GM18511 (cell line): ENCODE measurements at regions not wholly inside any gene's neighbourhood (a gene's known extent, or its start where the extent isn't known, plus 50 kb on each side); places are given as distances from the start of the nearest gene placed in this dataset.

Source experiments
- ATAC-seq: cut with Tn5 transposase; IDR thresholded peaks from one replicate; pipeline ENCODE4 v1.9.1; 2021; ENCODE audit warnings: mild to moderate bottlenecking, moderate library complexity; ENCODE audit not compliant: unreplicated experiment

DNA sequence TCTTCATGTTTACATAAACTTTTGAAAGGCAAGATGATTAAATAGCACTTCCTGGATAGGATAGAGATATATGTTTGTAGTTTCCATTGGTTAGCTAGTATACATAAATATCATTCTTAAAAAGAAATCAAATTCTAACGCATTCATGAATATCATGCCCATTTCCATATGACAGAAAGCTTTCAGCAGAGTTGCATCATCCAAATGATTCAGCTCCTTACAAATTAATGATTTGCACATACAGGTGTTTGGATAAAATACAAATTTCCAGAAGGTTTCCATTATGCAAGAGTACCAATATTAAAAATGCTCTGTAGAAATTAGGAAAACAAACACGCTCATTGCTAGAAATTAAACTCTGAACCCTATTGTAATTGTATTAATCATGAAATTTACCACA is 264.4 kb downstream of the FOXG1 start:
- no peak for ATAC-seq

DNA sequence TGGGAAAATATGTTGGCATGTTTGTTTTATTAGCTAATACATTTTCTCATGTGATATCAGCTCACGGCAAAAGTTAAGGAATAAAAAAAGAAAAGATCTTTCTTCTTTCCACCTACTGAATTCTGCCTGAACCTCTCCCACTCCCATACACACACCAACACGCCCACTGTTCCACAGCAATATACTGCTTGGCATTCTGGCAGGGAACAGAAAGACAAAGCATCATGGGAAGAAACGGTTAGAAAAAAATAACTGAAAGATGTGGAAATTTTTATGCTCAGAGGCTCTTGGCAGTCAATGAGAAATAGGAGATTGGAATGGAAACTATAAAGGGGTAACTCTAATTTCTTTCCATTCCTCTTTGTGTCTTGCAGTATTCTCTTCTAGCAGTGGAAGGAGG is 268.5 kb downstream of the FOXG1 start:
- no peak for ATAC-seq

GRCh38 chr14:29037411-29037810 is 270.8 kb downstream of the FOXG1 start:
- no peak for ATAC-seq

DNA sequence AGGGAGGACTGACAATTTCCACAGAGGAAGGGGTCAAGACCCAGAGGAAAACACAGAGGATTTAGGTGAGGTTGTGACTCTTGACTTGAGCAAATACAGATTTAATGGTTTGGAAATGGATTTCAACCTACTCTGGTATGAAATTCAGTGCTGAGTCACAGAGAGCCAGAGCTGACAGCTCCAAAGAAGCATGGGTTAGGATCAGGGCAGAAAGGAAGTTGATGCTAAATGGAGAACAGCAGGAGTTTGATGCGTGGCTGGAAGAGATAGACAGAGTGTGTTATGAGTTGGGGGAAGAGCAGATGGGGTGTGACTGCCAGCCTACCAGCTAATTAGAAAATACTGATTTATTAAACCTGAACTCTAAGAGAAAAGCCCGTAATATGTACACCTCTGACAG is 272.6 kb downstream of the FOXG1 start:
- ATAC-seq = no peak

- ATAC-seq = no peak
These were observed 276.0 kb downstream of the FOXG1 start for GRCh38 chr14:29042551-29042950.

DNA sequence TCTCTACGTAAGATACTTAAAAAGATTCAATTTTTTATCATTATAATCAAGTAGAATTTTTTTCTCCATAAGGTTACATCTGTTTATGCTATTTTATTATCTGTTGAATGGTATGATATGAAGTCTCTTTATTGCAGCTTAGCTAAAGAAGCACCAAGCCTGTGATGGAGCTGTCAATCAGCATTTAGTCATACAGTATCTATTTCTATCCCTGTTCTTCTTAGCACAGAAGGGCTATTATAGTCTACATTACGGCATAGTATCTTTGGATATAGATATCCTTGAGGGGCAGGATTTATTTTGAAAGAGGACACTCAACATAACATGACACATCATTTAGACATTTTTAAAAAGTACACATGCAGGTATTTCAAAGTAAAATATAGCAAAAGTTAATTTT is 277.1 kb downstream of the FOXG1 start:
- no peak for ATAC-seq

- no peak for ATAC-seq
These were observed 278.6 kb downstream of the FOXG1 start for GRCh38 chr14:29045237-29045636.

DNA sequence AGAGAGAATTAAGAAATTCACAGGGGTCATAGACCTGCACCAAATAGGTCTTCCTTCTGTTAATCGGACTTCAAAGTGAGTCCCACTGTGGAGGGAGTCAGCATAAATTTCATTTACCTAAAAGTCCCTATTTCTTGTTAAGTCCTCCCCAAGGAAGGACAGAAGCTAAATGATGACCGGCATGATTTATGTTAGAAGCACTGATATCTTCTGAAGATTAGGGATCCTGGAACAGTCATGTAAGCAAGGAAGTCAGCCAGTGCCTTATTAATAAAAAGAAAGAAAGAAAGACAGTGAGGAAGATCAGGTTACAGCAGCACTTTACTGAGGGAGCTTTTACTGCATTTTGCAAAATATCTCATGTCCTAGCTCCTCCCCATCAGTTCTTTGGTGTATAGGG is 287.5 kb downstream of the FOXG1 start:
- ATAC-seq = no peak

- no peak for ATAC-seq
These were observed 289.5 kb downstream of the FOXG1 start for GRCh38 chr14:29056041-29056566.

DNA sequence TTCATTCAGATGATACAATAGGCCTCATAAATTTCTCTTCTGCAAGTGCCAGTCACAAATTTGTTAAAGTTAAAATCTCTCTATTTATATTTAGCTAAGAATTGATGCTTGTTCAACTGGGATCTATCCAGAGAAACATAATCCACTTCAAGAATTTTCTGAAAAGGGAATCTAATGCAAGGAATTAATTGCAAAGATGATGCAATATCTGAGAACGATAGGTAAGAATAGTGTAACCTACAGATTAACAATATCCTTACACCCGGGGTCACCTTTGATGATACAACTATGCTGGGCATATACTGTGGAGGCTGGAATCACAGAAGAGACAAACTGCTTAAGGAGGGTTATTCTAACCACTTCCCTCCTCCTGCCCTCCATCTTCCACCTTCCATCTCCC is 295.1 kb downstream of the FOXG1 start:
- ATAC-seq = no peak

DNA sequence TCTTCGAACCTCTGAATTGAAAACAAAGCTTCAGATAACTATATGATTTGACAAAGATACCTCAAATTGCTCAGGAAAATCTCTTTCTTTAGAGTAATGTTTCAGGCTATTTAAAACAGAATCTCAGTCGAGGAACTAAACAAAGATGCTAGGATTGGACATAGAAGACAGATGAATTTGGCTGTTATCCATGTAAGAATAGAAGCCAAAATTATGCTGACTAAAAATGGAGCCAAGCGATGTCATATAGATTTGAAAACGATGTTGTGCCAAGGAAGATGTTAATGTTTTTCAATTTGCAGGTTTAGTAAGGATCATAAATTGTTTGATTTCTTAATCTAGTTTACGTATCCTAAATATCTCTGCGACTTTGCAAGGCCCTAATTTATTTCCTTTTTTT is 295.9 kb downstream of the FOXG1 start:
- no peak for ATAC-seq

- ATAC-seq = no peak
These were observed 296.4 kb downstream of the FOXG1 start for GRCh38 chr14:29062976-29063375.

GRCh38 chr14:29064305-29064900 is 297.8 kb downstream of the FOXG1 start:
- no peak for ATAC-seq

GRCh38 chr14:29069228-29069627 is 302.6 kb downstream of the FOXG1 start:
- no peak for ATAC-seq

- ATAC-seq = no peak
These were observed 309.2 kb downstream of the FOXG1 start for GRCh38 chr14:29075761-29076160.

DNA sequence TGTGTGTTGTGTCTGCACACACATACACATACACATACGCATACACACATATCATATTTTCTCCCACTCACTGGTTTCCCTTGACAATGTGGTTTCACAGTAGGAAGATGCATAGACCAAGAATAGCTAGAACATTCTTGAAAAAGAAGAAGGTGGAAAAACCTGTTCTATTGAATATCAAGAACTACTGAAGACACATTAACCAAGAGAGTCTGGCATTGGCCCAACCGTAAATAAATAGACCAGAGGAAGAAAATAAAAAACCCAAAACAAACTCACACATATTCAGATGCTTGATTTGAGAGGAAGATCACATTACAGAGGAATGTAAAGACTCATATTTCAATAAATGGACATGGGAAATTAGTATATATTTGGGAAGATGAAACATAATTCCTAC is 311.3 kb downstream of the FOXG1 start:
- no peak for ATAC-seq

DNA sequence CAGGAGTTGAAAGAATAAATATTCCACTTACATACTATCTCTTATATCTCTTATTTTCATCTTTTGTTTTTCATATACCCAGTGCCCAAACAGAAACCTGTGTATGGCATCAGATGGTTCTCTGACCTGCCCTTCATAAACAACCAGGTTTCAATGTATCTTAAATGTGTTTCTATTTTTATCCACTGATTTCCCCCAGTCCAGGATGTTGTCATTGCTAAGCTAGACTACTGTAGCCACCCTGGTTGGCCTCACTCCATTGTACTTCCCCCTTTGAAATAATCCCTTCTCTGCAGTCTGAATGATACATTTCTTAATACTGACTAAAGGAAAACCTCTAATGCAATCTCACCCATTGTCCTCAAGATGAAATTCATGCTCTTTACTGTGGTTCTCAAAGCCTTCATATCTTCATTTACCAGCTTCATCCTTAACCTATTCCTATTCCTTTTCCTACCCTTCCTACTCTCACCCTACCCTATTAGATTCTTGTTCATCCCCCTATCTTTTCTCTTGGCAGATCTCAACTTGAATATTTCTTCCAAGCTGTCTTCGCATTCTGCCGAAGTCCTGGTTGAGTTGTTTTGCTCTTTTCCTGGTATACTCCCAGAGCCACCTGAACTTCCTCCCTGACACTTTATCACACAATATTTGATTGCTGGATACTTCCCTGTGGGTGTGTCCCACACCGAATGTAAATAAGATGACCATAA is 312.4 kb downstream of the FOXG1 start:
- no peak for ATAC-seq

DNA sequence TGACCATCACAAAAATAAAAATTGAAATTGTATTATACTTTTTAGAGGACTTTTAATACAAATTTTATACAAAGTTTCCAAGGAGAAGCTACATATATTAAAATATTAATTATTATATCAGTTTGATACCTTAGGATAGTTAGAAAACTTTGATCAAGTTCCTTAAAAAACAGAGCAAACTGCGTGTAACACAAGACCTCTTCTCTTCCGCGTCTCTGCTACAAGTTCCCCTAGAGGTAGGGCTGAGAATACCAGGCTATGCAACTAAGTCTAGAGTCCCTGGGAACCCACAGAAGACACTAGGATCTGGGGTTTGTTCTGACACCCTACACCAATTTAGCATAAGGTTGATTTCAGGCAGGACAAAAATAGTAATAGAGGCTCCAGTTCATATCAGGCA is 319.0 kb downstream of the FOXG1 start:
- ATAC-seq = peak; percentile 59

GRCh38 chr14:29089849-29090248 is 323.3 kb downstream of the FOXG1 start:
- ATAC-seq = no peak

DNA sequence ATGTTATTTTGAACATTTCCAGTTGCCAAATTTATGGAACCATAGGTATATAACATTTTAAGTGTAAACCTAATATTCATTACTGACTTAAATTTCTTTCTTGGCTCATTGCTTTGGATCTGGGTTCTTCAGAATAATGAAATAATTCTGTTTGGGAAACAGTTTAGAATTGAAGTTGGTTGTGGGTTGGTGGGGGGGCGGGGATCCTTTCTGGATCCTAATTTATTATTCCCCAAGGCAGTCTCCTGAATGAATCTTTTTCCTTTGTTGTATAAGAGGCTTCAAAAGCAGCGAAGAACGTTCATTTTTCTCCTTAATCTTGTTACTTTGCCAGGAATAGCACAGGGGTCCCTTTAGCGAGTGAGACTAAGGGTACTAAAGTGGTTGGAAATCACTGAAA is 325.5 kb downstream of the FOXG1 start:
- no peak for ATAC-seq

DNA sequence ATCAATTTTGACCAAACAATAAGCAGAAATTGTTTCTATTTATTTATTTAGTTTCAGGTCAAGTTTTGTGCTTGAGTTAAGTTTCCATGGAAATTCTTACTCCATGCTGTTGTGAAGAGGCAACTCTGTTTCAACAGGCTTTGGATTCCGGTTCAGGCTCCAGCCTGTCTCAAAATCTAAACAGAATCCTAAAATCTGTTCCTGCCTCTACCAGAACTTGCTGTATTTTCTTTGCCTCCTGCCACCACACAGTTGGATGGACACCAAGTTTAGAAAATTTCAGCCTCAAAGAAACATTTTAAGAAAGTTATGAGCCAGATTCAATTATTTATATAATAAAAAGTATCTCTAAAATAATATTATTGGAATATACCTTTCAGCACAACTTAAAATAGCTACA is 330.9 kb downstream of the FOXG1 start:
- no peak for ATAC-seq

DNA sequence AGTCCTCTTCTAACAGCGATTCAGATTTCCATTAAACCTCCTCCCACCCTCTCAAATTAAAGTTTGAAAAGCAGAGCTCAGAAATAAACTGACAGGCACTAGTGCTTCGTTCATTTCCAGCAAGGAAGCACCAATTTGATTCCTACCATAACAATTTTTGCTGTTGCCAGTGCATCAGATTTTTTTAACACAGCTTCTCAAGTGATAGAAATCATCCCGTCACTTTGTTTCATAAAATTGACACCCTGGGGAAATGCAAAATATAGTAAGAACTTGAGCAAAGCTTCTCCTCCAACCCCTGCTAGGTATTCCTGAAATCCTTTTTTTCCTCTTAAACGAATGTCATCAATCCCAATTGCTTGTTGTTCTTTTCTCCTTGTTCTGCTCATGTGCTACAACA is 332.1 kb downstream of the FOXG1 start:
- ATAC-seq = no peak

GRCh38 chr14:29102266-29102665 is 335.7 kb downstream of the FOXG1 start:
- ATAC-seq = no peak
